Aorta (tissue), 5 donors: ENCODE measurements at regions not wholly inside any gene's neighbourhood (a gene's known extent, or its start where the extent isn't known, plus 50 kb on each side); places are given as distances from the start of the nearest gene placed in this dataset.

ENCODE experiments used
- ATAC-seq: fragments of 200-7000 bp; cut with Tn5 transposase; one replicate; pipeline ENCODE4 v1.9.1; 2022; ENCODE audit warnings: moderate library complexity; ENCODE audit not compliant: low FRiP score
- DNase-seq, 2 donors: peaks; one replicate each; pipeline ENCODE4 v3.0.0-alpha.2; 2020
- H3K27ac ChIP-seq, 2 donors: one replicate each; pipeline ENCODE4 v1.5.1; 2013; ENCODE audit warnings: low read length in 2 of 2, mild to moderate bottlenecking in 2 of 2, moderate library complexity in 2 of 2, control low read depth in 1 of 2, inconsistent platforms in 1 of 2, low read depth in 1 of 2
- H3K27me3 ChIP-seq, 2 donors: one replicate each; pipeline ENCODE4 v1.6.1; 2013; ENCODE audit warnings: control low read depth in 1 of 2, low read length in 1 of 2, mild to moderate bottlenecking in 1 of 2, moderate library complexity in 1 of 2; ENCODE audit not compliant: insufficient read depth in 2 of 2, control insufficient read depth in 1 of 2
- H3K36me3 ChIP-seq, 2 donors: one replicate each; pipeline ENCODE4 v1.6.1; 2013; ENCODE audit warnings: control low read depth in 1 of 2, low read length in 1 of 2, mild to moderate bottlenecking in 1 of 2; ENCODE audit not compliant: insufficient read depth in 2 of 2, control insufficient read depth in 1 of 2
- H3K4me1 ChIP-seq, 2 donors: one replicate each; pipeline ENCODE4 v1.6.1; 2013; ENCODE audit warnings: low read length in 2 of 2, control low read depth in 1 of 2, mild to moderate bottlenecking in 1 of 2, moderate library complexity in 1 of 2; ENCODE audit not compliant: insufficient read depth in 2 of 2, control insufficient read depth in 1 of 2
- H3K4me3 ChIP-seq, 2 donors: one replicate each; pipeline ENCODE4 v1.5.1; 2013; ENCODE audit warnings: low read length in 2 of 2, control low read depth in 1 of 2, mild to moderate bottlenecking in 1 of 2
- H3K9me3 ChIP-seq: one replicate; pipeline ENCODE4 v1.6.1; 2013; ENCODE audit warnings: mild to moderate bottlenecking, low read length; ENCODE audit not compliant: control insufficient read depth
- WGBS, 2 donors: extraction: QIAGEN DNeasy Blood & Tissue Kit; methylation state at CpG; one replicate each; pipeline ENCODE4 v1.1.7; 2013; 5-methylcytosine and 5-hydroxymethylcytosine counted together
- intact Hi-C, 2 donors: fragments of 100-400 bp; cut with DNase I; formaldehyde crosslinking; loops; one replicate each; pipeline versions ENCODE4 v1.14.2 to v1.15.0; 2022
- donor health status: healthy with polysubstance abuse.
- donor health status: Bipolar disorder and iron deficiency.
- donor health status: DM: no; HTN: no; CAD: no.
- donor health status: DM: no; HTN: no; CAD: no.
- donor health status: DM: yes; HTN: yes; CAD: no.

- Histone ChIP-seq H3K4me3 (no peak overlapping the region), H3K27ac (no peak overlapping the region), H3K36me3 (no peaks in the 10 kb centered on the region), H3K9me3 (no peaks in the 10 kb centered on the region), H3K4me1 (no peaks in the 10 kb centered on the region), H3K27me3 (no peaks in the 10 kb centered on the region)
- no peak for DNase-seq
- no peak for ATAC-seq
- intact Hi-C loops: no loop called here
- 49 to 51% methylated on average over 2 of the region's 2 CpGs for WGBS, 2 donors
Measured at GRCh38 chr7:115356139-115356746, 434.3 kb downstream of the MDFIC start.

GRCh38 chr7:115354925-115355324, 433.0 kb downstream of the MDFIC start:
- no peak for DNase-seq
- intact Hi-C loops: no loop called here
- H3K9me3 ChIP-seq: no peaks in the 10 kb centered on the region
- ATAC-seq: no peak
- H3K4me1 ChIP-seq: no peaks in the 10 kb centered on the region
- H3K36me3 ChIP-seq: no peaks in the 10 kb centered on the region
- no peaks in the 10 kb centered on the region for H3K27me3 ChIP-seq
- no peak overlapping the region for H3K27ac ChIP-seq
- no peak overlapping the region for H3K4me3 ChIP-seq
- 93 to 96% methylated on average over 1 of the region's 1 CpG for WGBS, 2 donors

DNA sequence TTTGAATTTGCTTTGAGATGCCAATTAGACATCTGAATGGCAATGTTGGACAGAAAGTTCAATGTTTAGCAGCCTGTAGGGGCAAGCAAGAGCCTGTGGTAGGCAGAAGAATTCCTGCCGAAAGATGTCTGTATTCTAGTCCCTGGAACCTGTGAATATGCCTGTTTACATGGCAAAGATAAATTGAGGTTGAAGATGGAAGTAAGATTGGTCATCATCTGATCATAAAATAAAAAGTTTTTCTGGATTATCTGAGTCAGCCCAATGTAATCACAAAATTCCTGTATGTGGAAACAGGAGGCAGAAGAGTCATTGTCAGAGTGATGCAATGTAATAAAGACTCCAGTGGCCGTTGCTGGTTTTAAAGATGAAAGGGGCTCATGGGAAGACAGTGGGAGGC, 430.5 kb downstream of the MDFIC start:
- Histone ChIP-seq H3K9me3 (no peaks in the 10 kb centered on the region), H3K4me3 (no peak overlapping the region), H3K36me3 (no peaks in the 10 kb centered on the region), H3K27ac (no peak overlapping the region), H3K4me1 (no peaks in the 10 kb centered on the region), H3K27me3 (no peaks in the 10 kb centered on the region)
- no peak for DNase-seq
- no peak for ATAC-seq
- intact Hi-C loops: no loop called here
- 80 to 89% methylated on average over 2 of the region's 2 CpGs for WGBS, 2 donors

- Histone ChIP-seq H3K27ac (no peak overlapping the region), H3K36me3 (no peaks in the 10 kb centered on the region), H3K9me3 (no peaks in the 10 kb centered on the region), H3K4me1 (peaks cover 0 to 3% of the 10 kb centered on the region in 2 donors), H3K27me3 (no peaks in the 10 kb centered on the region), H3K4me3 (no peak overlapping the region)
- 100% methylated on average over 1 of the region's 1 CpG for WGBS, 2 donors
- ATAC-seq (no peak), DNase-seq (no peak)
- intact Hi-C loops: no loop called here
Measured at GRCh38 chr7:115350764-115351163, 428.9 kb downstream of the MDFIC start.

DNA sequence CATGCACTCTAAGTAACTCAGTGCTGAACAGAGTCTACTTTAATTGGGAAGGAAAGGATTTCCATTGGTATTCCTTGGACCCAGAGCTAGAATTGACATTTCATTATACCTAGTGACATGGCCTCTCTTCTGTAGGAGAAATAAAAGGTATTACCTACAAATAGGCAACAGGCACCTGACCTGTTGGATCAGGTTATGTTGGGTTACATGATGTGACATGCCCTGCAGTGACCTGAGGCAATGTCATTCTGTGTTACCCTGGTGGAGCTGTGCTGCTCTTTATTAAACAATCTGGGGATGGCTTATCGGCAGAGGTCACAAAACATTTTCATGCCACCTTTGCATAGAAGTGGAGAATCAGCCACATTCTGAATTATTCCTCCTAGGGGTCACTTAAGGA, 427.7 kb downstream of the MDFIC start:
- DNase-seq: no peak
- Histone ChIP-seq H3K4me3 (no peak overlapping the region), H3K27me3 (no peaks in the 10 kb centered on the region), H3K27ac (no peak overlapping the region), H3K36me3 (no peaks in the 10 kb centered on the region), H3K9me3 (no peaks in the 10 kb centered on the region), H3K4me1 (peaks cover 0 to 3% of the 10 kb centered on the region in 2 donors)
- intact Hi-C loops: no loop called here
- 96 to 100% methylated on average over 1 of the region's 1 CpG for WGBS, 2 donors
- ATAC-seq: no peak

DNA sequence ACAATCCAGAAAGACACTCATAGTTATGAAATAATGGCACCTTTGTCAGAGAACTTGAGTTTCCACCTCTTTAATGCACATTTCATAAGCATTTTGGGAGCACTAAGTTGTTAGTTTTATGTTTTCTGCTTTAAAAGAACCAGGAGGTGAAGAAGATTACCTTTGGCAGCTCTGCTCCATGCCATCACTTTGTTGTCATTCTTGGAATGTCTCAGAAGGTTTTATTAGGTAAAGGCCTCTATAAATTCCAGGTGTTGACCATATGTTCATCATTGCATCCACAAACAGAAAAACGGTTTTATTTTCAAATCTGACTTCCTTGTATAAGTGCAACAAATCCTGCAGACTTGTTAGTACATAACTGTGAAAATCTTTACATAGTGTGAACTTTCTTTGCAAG, 424.8 kb downstream of the MDFIC start:
- DNase-seq: no peak
- no peak overlapping the region for H3K27ac ChIP-seq
- no peaks in the 10 kb centered on the region for H3K27me3 ChIP-seq
- 22 to 29% methylated on average over 1 of the region's 1 CpG for whole genome bisulfite sequencing, 2 donors
- ATAC-seq: no peak
- intact Hi-C loops: no loop called here
- H3K9me3 ChIP-seq: no peaks in the 10 kb centered on the region
- no peak overlapping the region for H3K4me3 ChIP-seq
- no peaks in the 10 kb centered on the region for H3K36me3 ChIP-seq
- peaks cover 0 to 3% of the 10 kb centered on the region in 2 donors for H3K4me1 ChIP-seq

DNA sequence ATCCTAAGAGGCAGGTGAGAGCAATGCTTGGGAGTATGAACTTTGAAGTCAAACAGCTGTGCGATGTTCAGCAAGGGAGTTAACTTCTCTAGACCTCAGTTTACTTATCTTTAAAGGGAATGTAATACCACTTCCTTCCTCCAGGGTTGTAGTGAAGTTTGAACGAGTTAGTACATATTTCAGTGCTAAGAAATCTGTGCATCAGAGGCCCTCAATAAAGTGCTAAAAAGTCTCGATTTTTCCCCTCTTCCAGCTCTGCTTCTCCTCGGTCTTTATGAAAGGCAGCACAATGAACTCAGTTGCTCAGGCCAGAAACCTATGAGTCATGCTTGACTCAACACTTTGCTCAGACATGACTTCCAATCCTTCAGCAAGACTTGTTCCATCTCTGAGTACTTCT, 418.9 kb downstream of the MDFIC start:
- no peaks in the 10 kb centered on the region for H3K9me3 ChIP-seq
- DNase-seq (no peak), ATAC-seq (no peak)
- intact Hi-C loops: no loop called here
- WGBS, 2 donors: 80 to 86% methylated on average over 4 of the region's 4 CpGs
- H3K27ac ChIP-seq: no peak overlapping the region
- no peaks in the 10 kb centered on the region for H3K4me1 ChIP-seq
- H3K27me3 ChIP-seq: no peaks in the 10 kb centered on the region
- H3K36me3 ChIP-seq: no peaks in the 10 kb centered on the region
- no peak overlapping the region for H3K4me3 ChIP-seq

- no peak for DNase-seq
- Histone ChIP-seq H3K27ac (no peak overlapping the region), H3K9me3 (no peaks in the 10 kb centered on the region), H3K4me3 (no peak overlapping the region), H3K27me3 (no peaks in the 10 kb centered on the region), H3K4me1 (no peaks in the 10 kb centered on the region), H3K36me3 (no peaks in the 10 kb centered on the region)
- intact Hi-C loops: no loop called here
- no peak for ATAC-seq
- WGBS, 2 donors: 94% methylated on average over 4 of the region's 4 CpGs
Measured at GRCh38 chr7:115338016-115338415, 416.1 kb downstream of the MDFIC start.

DNA sequence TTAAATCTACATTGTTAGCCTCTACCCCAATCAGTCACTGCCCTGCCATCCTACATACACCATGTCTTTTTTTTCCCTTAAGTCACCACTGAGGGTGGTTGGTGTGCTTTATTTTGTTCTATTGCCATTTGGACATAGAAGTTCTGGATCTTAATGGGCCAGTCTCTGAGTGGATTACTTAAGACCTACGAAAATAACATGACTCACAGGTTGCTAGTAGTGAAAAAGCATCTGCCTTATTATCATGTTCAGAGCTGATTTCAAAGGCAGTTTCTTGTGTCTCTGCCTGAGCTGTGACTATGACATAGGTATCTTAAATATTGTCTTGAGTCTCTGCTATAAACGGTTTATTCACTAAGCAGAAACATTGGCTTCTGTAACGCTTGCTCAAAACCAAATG, 410.8 kb downstream of the MDFIC start:
- Histone ChIP-seq H3K9me3 (no peaks in the 10 kb centered on the region), H3K4me3 (no peak overlapping the region), H3K27me3 (no peaks in the 10 kb centered on the region), H3K27ac (no peak overlapping the region), H3K36me3 (no peaks in the 10 kb centered on the region), H3K4me1 (no peaks in the 10 kb centered on the region)
- DNase-seq (no peak), ATAC-seq (no peak)
- 84 to 86% methylated on average over 3 of the region's 3 CpGs for WGBS, 2 donors
- intact Hi-C loops: no loop called here
